Endodermal cell (in vitro differentiated cells): ENCODE measurements at regions not wholly inside any gene's neighbourhood (a gene's known extent, or its start where the extent isn't known, plus 50 kb on each side); places are given as distances from the start of the nearest gene placed in this dataset.

Source experiments
- DNase-seq: peaks from one replicate; pipeline ENCODE4 v3.0.0-alpha.2; 2017
- H3K27ac ChIP-seq: 2 replicates; pipeline ENCODE4 v1.5.1; 2013; ENCODE audit warnings: mild to moderate bottlenecking, low read depth, low read length, moderate library complexity
- H3K27me3 ChIP-seq: 2 replicates; pipeline ENCODE4 v1.6.1; 2013; ENCODE audit warnings: mild to moderate bottlenecking, low read length, moderate library complexity; ENCODE audit not compliant: insufficient read depth, control insufficient read depth, poor library complexity, severe bottlenecking
- H3K36me3 ChIP-seq: 2 replicates; pipeline ENCODE4 v1.7.0; 2013; ENCODE audit warnings: mild to moderate bottlenecking, low read length, moderate library complexity; ENCODE audit not compliant: control insufficient read depth, insufficient read depth
- H3K4me1 ChIP-seq: one replicate; pipeline ENCODE4 v1.7.0; 2013; ENCODE audit warnings: low read length; ENCODE audit not compliant: control insufficient read depth, insufficient read depth
- H3K4me3 ChIP-seq: 2 replicates; pipeline ENCODE4 v1.5.1; 2013; ENCODE audit warnings: mild to moderate bottlenecking, low read length, moderate library complexity
- H3K9ac ChIP-seq: 2 replicates; pipeline ENCODE4 v1.6.1; 2013; ENCODE audit warnings: mild to moderate bottlenecking, low read length, moderate library complexity; ENCODE audit not compliant: poor library complexity, severe bottlenecking; ENCODE audit errors: extremely low read depth
- H3K9me3 ChIP-seq: 2 replicates; pipeline ENCODE4 v1.6.1; 2013; ENCODE audit warnings: mild to moderate bottlenecking, low read length, moderate library complexity; ENCODE audit not compliant: control insufficient read depth
- H3K27ac Mint-ChIP-seq: 2 replicates; pipeline ENCODE4 v1.8.0; 2020; ENCODE audit warnings: mixed read lengths
- H3K27me3 Mint-ChIP-seq: 2 replicates; pipeline ENCODE4 v1.8.0; 2021; ENCODE audit warnings: mild to moderate bottlenecking, mixed read lengths; ENCODE audit not compliant: insufficient read depth
- H3K36me3 Mint-ChIP-seq: 2 replicates; pipeline ENCODE4 v1.8.0; 2020; ENCODE audit warnings: low read depth, mixed read lengths
- H3K4me1 Mint-ChIP-seq: 2 replicates; pipeline ENCODE4 v1.8.0; 2020; ENCODE audit warnings: mixed read lengths
- H3K4me3 Mint-ChIP-seq: 2 replicates; pipeline ENCODE4 v1.8.0; 2020; ENCODE audit warnings: mild to moderate bottlenecking, moderate library complexity, mixed read lengths
- H3K9me3 Mint-ChIP-seq: 2 replicates; pipeline ENCODE4 v1.8.0; 2020; ENCODE audit warnings: mild to moderate bottlenecking, mixed read lengths
- WGBS, 2 experiments: methylation state at CpG; one replicate each; pipeline versions ENCODE4 v1.1.5 to v1.1.7; 2013; ENCODE audit warnings: missing lambda C conversion rate in 2 of 2, mixed read lengths in 1 of 2; ENCODE audit not compliant: insufficient coverage in 1 of 2, insufficient read length in 1 of 2; 5-methylcytosine and 5-hydroxymethylcytosine counted together
- TF ChIP-seq, protein P1 (sequence below): fragments of 200-600 bp; sonication (generic); conservative IDR thresholded peaks from 2 replicates; pipeline ENCODE4 v1.5.0; 2021; ENCODE audit warnings: antibody characterized with exemption, mild to moderate bottlenecking

GRCh38 chr10:83585686-83586085 lies 553.6 kb upstream of the GHITM start:
- Mint-ChIP-seq H3K4me1 (peaks cover 6% of the 10 kb centered on the region), H3K27ac (no peak overlapping the region), H3K9me3 (no peaks in the 10 kb centered on the region), H3K36me3 (no peaks in the 10 kb centered on the region), H3K27me3 (no peaks in the 10 kb centered on the region), H3K4me3 (no peak overlapping the region)
- H3K9ac ChIP-seq: no peak overlapping the region
- H3K9me3 ChIP-seq: no peaks in the 10 kb centered on the region
- no peak overlapping the region for H3K4me3 ChIP-seq
- TF ChIP-seq, protein P1, sequence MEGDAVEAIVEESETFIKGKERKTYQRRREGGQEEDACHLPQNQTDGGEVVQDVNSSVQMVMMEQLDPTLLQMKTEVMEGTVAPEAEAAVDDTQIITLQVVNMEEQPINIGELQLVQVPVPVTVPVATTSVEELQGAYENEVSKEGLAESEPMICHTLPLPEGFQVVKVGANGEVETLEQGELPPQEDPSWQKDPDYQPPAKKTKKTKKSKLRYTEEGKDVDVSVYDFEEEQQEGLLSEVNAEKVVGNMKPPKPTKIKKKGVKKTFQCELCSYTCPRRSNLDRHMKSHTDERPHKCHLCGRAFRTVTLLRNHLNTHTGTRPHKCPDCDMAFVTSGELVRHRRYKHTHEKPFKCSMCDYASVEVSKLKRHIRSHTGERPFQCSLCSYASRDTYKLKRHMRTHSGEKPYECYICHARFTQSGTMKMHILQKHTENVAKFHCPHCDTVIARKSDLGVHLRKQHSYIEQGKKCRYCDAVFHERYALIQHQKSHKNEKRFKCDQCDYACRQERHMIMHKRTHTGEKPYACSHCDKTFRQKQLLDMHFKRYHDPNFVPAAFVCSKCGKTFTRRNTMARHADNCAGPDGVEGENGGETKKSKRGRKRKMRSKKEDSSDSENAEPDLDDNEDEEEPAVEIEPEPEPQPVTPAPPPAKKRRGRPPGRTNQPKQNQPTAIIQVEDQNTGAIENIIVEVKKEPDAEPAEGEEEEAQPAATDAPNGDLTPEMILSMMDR: no peak
- peaks cover 6% of the 10 kb centered on the region for H3K4me1 ChIP-seq
- no peak overlapping the region for H3K27ac ChIP-seq
- H3K36me3 ChIP-seq: no peaks in the 10 kb centered on the region
- no peak for DNase-seq
- H3K27me3 ChIP-seq: no peaks in the 10 kb centered on the region
- WGBS, 2 experiments: 89 to 91% methylated on average over 1 to 2 of the region's 2 CpGs

DNA sequence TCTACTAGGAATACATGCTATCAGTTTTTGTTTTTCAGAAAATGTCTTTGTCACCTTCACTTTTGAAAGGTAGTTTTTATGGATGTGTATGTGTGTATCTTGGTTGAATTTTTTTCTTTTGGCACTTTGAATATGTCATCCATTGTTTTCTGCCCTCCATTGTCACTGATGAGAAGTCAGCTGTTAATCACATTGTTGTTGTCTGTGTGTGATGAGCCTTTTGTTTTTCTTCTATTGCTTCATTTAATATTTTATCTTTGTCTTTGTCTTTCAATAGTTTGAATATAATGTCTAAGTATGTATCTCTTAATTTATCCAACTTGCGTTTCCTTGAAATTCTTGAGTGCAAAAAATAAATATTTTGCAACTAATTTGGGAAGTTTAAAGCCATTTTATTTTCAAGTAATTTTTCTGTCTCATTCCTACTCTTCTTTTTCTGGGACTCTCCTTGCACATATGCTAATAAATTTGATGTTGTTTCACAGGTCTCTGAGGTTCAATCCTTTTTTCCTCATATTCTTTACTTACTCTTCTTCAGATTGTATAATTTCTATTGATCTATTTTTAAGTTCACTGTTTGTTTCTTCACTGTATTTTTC lies 546.9 kb upstream of the GHITM start:
- Mint-ChIP-seq H3K9me3 (peaks cover 18% of the 10 kb centered on the region), H3K27ac (no peak overlapping the region), H3K4me1 (peaks cover 11% of the 10 kb centered on the region), H3K4me3 (no peak overlapping the region), H3K36me3 (no peaks in the 10 kb centered on the region), H3K27me3 (no peaks in the 10 kb centered on the region)
- peaks cover 28% of the 10 kb centered on the region for H3K9me3 ChIP-seq
- H3K36me3 ChIP-seq: no peaks in the 10 kb centered on the region
- no peaks in the 10 kb centered on the region for H3K27me3 ChIP-seq
- no peaks in the 10 kb centered on the region for H3K4me1 ChIP-seq
- no peak for DNase-seq
- no peak overlapping the region for H3K4me3 ChIP-seq
- no peak overlapping the region for H3K9ac ChIP-seq
- H3K27ac ChIP-seq: no peak overlapping the region
- TF ChIP-seq, protein P1: no peak
- 100% methylated on average over 1 of the region's 1 CpG; no CpG with 5 or more reads in 1 of the 2 experiments for WGBS, 2 experiments

DNA sequence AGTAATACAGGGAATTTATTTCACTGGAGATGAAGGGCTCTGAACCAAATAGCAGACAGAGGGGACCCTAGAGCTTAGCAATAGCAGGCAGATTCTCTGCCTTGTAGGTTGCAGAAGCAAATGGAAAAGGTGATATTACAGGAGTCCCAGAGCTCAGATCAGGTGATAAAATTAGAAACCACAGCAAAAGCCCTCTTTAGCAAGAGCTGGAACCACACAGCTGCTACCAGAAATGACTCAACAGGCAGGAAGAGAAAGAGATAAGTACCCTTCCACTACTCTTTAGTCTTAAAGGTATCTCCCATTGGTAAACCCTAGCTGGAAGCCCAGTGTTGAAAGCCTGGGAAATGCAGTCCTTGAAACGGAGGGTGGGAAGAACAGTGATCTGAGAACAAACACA lies 535.6 kb upstream of the GHITM start:
- Histone ChIP-seq H3K4me3 (no peak overlapping the region), H3K27me3 (no peaks in the 10 kb centered on the region), H3K36me3 (no peaks in the 10 kb centered on the region), H3K9me3 (peaks cover 11% of the 10 kb centered on the region), H3K4me1 (peaks cover 7% of the 10 kb centered on the region), H3K27ac (no peak overlapping the region), H3K9ac (no peak overlapping the region)
- Mint-ChIP-seq H3K36me3 (no peaks in the 10 kb centered on the region), H3K27ac (no peak overlapping the region), H3K4me3 (no peak overlapping the region), H3K27me3 (no peaks in the 10 kb centered on the region), H3K4me1 (peaks cover 12% of the 10 kb centered on the region), H3K9me3 (no peaks in the 10 kb centered on the region)
- 80% methylated on average over 1 of the region's 1 CpG; no CpG with 5 or more reads in 1 of the 2 experiments for WGBS, 2 experiments
- no peak for DNase-seq
- TF ChIP-seq, protein P1: no peak
